GM19438 (cell line): ENCODE measurements at regions not wholly inside any gene's neighbourhood (a gene's known extent, or its start where the extent isn't known, plus 50 kb on each side); places are given as distances from the start of the nearest gene placed in this dataset.
"Not testable (repeated sequence)": the region's sequence is repeated elsewhere in the genome, so short reads cannot be mapped to it uniquely, and the experiment has no call there.

ENCODE experiments used
- ATAC-seq: cut with Tn5 transposase; IDR thresholded peaks from one replicate; pipeline ENCODE4 v1.9.1; 2021; ENCODE audit warnings: low read depth; ENCODE audit not compliant: unreplicated experiment

- no peak for ATAC-seq
Measured at GRCh38 chr5:109580225-109580624, 109.5 kb upstream of the MAN2A1 start.

- no peak for ATAC-seq
Measured at GRCh38 chr5:109575506-109575905, 114.2 kb upstream of the MAN2A1 start.

- ATAC-seq, result no peak
Measured at GRCh38 chr5:109574985-109575384, 114.7 kb upstream of the MAN2A1 start.

DNA sequence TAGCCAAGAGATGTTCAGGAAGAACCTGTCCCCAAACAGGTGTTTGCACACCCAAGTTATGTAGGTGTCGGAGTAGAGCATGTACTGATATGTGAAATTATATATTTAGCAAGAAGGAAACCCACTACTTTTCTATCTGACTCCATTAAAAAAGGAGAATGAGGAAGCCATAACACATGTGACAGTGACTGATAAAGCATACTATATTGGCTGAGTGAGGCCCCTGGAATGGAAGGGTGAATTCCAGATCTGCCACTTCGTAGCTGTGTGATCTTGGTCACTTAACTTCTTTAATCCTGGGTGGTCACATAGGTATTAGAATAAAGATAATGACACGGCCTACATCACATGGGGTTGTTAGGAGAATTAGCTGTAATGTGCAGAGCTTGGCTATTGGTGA is 116.0 kb upstream of the MAN2A1 start:
- no peak for ATAC-seq

DNA sequence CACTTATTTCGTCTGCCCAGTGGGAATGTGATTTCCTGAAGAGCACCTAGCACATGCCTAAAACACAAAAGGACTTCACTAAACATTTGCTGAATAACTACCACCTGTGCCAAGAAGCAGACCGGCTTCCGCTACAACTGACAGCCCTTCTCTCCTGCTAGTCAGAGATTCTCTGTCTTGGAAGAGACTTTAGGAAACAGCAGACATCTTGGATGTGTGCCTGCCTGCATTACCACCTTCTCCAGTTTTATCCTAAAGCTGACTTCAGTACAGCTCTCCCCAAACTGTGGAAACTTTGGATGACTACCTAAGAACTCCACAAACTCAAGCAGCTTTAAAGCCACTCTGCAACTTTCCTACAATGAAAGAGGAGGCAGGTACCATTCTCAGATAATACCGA is 116.5 kb upstream of the MAN2A1 start:
- ATAC-seq, result no peak

DNA sequence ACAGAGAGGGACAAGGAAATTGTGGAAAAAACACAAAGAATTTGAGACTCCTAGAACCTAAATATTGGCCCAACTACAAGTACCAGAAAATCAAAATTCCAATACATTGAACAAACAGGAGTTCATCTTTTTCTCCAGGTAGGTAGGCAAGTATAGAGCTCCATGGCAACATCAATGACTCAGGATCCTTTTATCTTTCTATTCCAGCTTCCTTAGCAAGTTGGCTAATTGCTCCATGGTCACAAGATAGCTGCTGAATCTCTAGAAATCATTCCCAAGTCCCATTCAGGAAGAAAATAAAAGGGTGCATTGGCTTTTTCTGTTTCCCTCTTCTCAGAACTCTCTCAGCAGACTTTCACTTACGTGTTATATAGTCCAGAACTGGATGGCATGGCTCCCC is 117.9 kb upstream of the MAN2A1 start:
- ATAC-seq, result no peak

DNA sequence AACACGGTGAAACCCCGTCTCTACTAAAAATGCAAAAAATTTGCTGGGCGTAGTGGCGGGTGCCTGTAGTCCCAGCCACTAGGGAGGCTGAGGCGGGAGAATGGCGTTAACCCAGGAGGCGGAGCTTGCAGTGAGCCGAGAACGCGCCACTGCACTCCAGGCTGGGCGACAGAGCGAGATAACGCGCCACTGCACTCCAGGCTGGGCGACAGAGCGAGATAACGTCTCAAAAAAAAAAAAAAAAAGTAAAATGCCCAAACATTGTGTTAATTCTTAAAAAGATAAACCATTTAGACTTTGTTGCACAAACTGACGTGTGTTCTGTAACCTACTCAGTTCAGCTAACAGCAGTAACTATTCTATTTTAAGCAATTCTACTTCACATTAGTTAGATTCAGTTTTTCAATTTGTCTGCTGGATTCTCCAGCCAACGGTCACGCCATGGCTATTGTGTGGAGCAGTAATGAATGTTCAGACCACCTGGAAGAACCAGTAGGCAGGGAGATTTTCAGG is 119.3 kb upstream of the MAN2A1 start:
- ATAC-seq, result no peak

DNA sequence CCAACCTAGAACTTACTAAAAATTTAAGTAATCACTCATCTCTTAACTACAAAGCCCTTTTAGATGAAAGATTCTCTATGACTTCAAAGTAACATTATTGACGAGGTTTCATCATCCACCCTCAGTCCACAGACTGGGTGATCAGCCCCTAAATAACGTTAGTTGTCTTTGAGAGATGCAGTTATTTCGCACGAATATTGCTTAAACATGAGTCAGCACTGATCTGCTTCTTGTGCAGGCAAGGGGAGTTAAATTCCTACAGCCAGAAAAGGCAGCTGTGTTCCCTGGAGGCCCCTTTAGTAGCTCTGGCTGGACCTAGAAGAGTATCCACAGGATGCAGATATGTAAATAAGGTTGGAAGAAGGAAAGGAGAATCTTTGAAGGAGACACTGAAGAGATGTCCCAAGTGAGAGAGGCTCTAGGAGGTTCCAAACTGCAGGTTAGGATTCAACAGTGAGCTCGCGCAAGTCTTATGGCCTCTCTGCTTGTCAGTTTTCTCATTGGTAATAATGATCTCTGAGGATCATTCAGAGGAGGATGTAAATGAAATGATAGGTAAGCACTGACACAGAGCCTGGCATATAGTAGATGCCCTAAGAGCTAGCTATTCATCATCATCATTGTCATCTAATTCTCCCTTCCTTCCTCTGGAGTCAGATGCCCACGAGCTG is 122.2 kb upstream of the MAN2A1 start:
- ATAC-seq, result no peak

- ATAC-seq, result no peak
Measured at GRCh38 chr5:109566361-109566760, 123.4 kb upstream of the MAN2A1 start.

DNA sequence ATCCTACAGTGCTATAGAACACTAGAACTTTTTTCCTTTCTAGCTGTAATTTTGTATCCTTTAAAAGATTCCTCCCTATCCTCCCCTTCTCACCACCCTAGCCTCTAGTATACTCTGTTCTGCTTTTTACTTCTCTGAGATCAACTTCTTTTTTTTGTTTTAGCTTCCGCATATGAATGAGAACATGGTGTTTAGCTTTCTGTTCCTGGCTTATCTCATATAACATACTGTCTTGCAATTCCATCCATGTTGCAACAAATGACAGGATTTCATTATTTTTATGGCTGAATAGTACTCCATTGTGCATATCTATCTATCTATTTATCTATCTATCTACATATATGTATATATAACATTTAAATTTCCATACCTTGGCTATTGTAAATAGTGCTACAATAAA is 126.0 kb upstream of the MAN2A1 start:
- no peak for ATAC-seq

- ATAC-seq, result no peak
Measured at GRCh38 chr5:109563189-109563588, 126.5 kb upstream of the MAN2A1 start.

DNA sequence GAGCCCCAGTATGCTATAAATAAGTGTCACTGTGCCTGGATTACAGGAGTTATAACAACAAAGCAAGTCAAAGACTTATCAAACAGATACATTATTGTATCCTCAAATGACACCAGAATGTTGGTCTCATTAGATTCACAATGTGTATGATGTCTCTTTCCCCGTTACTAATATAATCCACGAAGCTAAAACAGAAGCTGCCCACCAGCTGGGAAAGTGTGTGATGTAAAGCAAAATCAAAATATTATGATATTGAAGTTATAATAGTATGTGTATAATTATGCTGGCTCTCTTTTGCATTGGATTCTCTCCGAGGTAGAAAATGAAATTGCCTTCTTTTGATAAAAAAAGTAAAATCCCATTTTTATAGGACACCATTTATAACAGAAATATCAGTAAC is 127.3 kb upstream of the MAN2A1 start:
- ATAC-seq, result no peak

DNA sequence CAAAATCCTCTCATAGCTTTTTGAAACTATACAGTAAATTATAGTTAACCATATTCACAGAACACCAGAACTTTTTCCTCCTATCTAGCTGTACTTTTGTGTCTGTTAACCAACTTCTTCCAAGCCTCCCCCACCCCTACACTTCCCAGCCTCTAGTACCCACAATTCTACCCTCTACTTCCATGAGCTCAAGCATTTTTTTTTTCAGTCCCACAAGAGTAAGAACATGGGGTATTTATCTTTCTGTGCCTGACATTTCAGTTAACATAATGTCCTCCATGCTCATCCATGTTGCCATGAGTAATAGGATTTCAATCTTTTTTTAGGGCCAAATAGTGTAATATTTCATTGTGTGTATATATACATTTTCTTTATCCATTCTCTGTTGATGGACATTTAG is 128.3 kb upstream of the MAN2A1 start:
- no peak for ATAC-seq

DNA sequence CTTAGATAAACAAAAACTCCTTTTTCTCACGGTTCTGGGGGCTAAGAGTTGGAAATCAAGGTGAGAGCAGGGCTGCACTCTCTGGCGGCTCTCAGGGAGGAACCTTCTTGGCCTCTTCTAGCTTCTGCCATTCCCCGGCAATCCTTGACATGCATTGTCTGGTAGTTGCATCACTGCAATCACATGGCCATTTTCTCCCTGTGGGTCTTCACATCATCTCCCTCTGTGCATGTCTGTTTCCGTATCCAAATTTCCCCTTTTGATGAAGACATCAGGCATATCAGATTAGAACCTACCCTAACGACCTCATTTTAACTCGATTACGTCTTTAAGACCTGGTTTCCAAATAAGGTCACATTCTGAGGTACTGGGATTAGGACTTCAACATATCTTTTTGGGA is 129.2 kb upstream of the MAN2A1 start:
- ATAC-seq, result no peak

DNA sequence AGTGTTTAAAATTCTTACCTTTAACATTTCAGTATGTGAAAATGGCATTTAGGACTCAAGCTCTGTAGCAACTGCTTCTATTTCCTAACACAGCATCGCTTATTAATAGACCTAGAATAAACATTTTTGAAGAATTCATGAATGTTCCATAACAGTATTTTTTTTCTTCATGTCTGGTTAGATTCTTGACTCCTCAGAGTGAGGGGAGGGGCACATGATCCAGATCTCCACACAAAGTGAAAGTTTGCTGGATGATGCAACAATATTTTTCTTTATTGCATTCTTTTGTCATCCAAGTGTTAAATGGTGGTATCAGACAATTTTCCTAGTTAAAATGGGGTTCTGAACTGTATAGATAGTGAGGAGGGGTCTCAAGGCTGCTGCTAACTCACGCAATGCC is 130.8 kb upstream of the MAN2A1 start:
- ATAC-seq, result no peak

DNA sequence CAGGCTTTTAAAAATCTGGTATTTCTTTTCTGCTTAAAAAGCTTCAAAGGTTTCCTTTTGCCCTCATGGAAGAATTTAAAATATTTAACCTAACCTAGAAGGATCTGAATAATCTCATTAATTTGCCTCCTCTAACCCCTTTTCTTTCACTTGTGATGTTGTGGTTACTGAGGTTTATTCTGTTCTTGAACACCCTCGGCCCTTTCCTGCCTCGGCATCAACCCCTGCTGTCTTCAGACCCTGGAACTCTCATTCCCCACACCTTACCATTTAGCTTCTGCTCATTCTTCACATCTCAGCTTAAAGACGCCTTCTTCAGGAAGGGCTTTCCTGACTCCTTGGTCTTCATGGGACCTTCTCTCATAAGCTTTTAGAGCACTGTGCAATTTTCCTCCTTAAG is 131.4 kb upstream of the MAN2A1 start:
- no peak for ATAC-seq

GRCh38 chr5:109553846-109554245 is 135.9 kb upstream of the MAN2A1 start:
- ATAC-seq, result no peak

GRCh38 chr5:109551234-109551633 is 138.5 kb upstream of the MAN2A1 start:
- not testable (repeated sequence) for ATAC-seq

DNA sequence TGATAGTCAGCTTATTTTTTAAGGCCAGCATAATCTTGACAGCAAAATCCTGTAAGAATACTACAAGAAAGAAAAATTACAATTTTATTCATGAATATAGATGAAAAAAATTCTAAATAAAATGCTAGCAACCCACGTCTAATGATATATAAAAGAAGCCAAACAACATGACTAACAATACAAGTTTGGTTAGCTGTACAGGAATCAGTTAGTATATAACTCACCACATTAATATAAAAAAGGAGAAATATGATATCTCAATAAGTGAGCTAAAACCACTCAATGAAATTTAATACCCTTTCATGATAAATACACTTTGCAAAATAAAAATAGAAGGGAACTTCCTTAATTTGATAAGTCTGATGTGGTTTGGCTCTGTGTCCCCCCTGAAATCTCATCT is 139.7 kb upstream of the MAN2A1 start:
- ATAC-seq, result no peak

GRCh38 chr5:109546461-109546860 is 136.7 kb upstream of the PJA2 start:
- no peak for ATAC-seq

- not testable (repeated sequence) for ATAC-seq
Measured at GRCh38 chr5:109544873-109545272, 135.1 kb upstream of the PJA2 start.

DNA sequence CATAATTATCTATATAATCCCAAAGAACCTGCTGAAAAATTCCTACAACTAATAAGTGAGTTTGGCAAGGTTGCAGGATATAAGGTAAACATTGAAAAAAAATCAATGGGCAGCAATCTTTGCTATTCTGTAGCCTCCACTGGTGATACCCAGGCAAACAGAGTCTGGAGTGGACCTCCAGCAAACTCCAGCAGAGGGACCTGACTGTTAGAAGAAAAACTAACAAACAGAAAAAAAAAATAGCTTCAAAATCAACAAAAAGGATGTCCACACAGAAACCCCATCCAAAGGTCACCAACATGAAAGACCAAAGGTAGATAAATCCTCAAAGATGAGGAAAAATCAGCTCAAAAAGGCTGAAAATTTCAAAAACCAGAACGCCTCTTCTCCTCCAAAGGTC is 128.9 kb upstream of the PJA2 start:
- ATAC-seq, result not testable (repeated sequence)

- ATAC-seq, result not testable (repeated sequence)
Measured at GRCh38 chr5:109535090-109535489, 125.3 kb upstream of the PJA2 start.
